DND-41 (cell line): ENCODE measurements at regions not wholly inside any gene's neighbourhood (a gene's known extent, or its start where the extent isn't known, plus 50 kb on each side); places are given as distances from the start of the nearest gene placed in this dataset.

Experiments used
- ATAC-seq: fragments of 200-7000 bp; cut with Tn5 transposase; 3 replicates; pipeline ENCODE4 v1.9.1; 2021; ENCODE audit warnings: low read depth; ENCODE audit not compliant: insufficient read depth
- DNase-seq: peaks from one replicate; pipeline ENCODE4 v3.0.0-alpha.2; 2020
- H2AFZ ChIP-seq: 2 replicates; pipeline ENCODE4 v1.6.0; 2012; ENCODE audit warnings: low read depth, low read length
- H3K27ac ChIP-seq: 2 replicates; pipeline ENCODE4 v1.5.1; 2012; ENCODE audit warnings: low read length, inconsistent platforms
- H3K27me3 ChIP-seq: fragments of 200-600 bp; sonication (generic); 2 replicates; pipeline ENCODE4 v1.6.0; 2012; ENCODE audit warnings: low read length, mild to moderate bottlenecking, inconsistent platforms; ENCODE audit not compliant: insufficient read depth, poor library complexity
- H3K36me3 ChIP-seq: 2 replicates; pipeline ENCODE4 v1.5.1; 2012; ENCODE audit warnings: low read length, inconsistent platforms; ENCODE audit not compliant: insufficient read depth
- H3K4me1 ChIP-seq: 2 replicates; pipeline ENCODE4 v1.5.1; 2012; ENCODE audit warnings: mild to moderate bottlenecking, low read length; ENCODE audit not compliant: insufficient read depth
- H3K4me2 ChIP-seq: 2 replicates; pipeline ENCODE4 v1.6.0; 2012; ENCODE audit warnings: mild to moderate bottlenecking, moderate library complexity, low read length, inconsistent platforms; ENCODE audit not compliant: insufficient read depth
- H3K4me3 ChIP-seq, 2 experiments: fragments of 200-600 bp in 1 of 2; shearing (Covaris generic) in 1 of 2; 2 replicates each; pipeline ENCODE4 v1.5.1; 2012 to 2016; ENCODE audit warnings: inconsistent platforms in 2 of 2, low read length in 2 of 2, mild to moderate bottlenecking in 2 of 2, low read depth in 1 of 2, moderate library complexity in 1 of 2
- H3K79me2 ChIP-seq: 2 replicates; pipeline ENCODE4 v1.6.0; 2012; ENCODE audit warnings: low read length, inconsistent platforms; ENCODE audit not compliant: insufficient read depth
- H3K9ac ChIP-seq: 2 replicates; pipeline ENCODE4 v1.6.0; 2012; ENCODE audit warnings: low read depth, mild to moderate bottlenecking, inconsistent platforms, low read length, moderate library complexity
- H3K9me3 ChIP-seq: 2 replicates; pipeline ENCODE4 v1.5.1; 2012; ENCODE audit warnings: low read length, moderate library complexity, mild to moderate bottlenecking, inconsistent platforms; ENCODE audit not compliant: insufficient read depth, severe bottlenecking
- H4K20me1 ChIP-seq: 2 replicates; pipeline ENCODE4 v1.6.0; 2012; ENCODE audit warnings: low read length; ENCODE audit not compliant: insufficient read depth
- EZH2 ChIP-seq: IDR thresholded peaks from 3 replicates; pipeline ENCODE4 v1.6.1; 2012; ENCODE audit warnings: borderline replicate concordance, low read depth, mild to moderate bottlenecking, moderate library complexity, low read length, inconsistent platforms; ENCODE audit not compliant: severe bottlenecking
- TF ChIP-seq, protein P1 (sequence below): IDR thresholded peaks from 2 replicates; pipeline ENCODE4 v1.5.1; 2012; ENCODE audit warnings: borderline replicate concordance, low read length, moderate library complexity, mild to moderate bottlenecking; ENCODE audit not compliant: poor library complexity, severe bottlenecking; ENCODE audit errors: extremely low read depth

DNA sequence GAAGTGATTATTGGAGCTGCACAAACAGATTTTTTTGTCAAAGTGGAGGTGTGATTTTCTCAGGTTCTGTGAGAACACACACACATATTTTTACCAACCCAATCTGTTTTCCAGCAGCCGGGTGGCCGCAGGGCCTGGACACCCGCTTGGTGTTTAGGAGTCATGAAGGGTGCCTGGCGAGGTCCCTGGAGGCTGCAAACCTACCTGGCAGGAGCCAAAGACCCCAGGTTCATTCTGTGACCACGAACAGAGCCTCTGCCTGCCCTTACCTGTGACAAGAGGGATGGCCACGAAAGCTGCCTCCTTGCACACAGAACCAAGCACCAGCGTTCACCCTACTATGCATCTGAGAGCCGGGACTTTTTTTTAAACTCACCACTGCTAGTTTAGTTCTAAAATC, 64.3 kb upstream of the ID2 start:
- H3K27me3 ChIP-seq = no peaks in the 10 kb centered on the region
- TF ChIP-seq EZH2 = no peak
- TF ChIP-seq, protein P1, sequence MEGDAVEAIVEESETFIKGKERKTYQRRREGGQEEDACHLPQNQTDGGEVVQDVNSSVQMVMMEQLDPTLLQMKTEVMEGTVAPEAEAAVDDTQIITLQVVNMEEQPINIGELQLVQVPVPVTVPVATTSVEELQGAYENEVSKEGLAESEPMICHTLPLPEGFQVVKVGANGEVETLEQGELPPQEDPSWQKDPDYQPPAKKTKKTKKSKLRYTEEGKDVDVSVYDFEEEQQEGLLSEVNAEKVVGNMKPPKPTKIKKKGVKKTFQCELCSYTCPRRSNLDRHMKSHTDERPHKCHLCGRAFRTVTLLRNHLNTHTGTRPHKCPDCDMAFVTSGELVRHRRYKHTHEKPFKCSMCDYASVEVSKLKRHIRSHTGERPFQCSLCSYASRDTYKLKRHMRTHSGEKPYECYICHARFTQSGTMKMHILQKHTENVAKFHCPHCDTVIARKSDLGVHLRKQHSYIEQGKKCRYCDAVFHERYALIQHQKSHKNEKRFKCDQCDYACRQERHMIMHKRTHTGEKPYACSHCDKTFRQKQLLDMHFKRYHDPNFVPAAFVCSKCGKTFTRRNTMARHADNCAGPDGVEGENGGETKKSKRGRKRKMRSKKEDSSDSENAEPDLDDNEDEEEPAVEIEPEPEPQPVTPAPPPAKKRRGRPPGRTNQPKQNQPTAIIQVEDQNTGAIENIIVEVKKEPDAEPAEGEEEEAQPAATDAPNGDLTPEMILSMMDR = no peak

DNA sequence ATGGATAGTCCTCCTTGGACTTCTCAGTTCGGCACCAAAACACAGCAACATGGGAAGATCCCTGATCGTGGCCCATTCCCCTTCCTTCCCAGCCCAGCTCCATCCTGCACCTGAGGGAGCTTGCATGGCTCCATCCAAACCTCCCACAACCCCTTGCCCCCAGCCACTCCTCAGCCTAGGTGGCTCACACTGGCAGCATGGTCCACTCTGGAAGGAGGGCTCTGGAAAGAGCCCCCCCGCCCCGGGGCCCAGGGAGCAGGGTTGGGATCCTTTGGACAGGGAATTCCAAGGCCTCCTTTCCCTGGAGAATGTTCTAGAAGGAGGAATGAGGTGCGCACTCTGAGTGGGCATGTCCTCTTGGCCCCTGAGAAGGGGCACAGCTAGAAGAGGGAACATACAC, 62.8 kb upstream of the ID2 start:
- DNase-seq (no peak), ATAC-seq (no peak)
- H4K20me1 ChIP-seq = no peaks in the 10 kb centered on the region
- no peak overlapping the region for H3K9ac ChIP-seq
- TF ChIP-seq, protein P1 = no peak
- no peak for TF ChIP-seq EZH2
- no peak overlapping the region for H3K4me2 ChIP-seq
- no peaks in the 10 kb centered on the region for H3K79me2 ChIP-seq
- H3K4me1 ChIP-seq = no peaks in the 10 kb centered on the region
- no peaks in the 10 kb centered on the region for H3K27me3 ChIP-seq
- no peak overlapping the region for H2AFZ ChIP-seq
- H3K9me3 ChIP-seq = no peaks in the 10 kb centered on the region
- no peak overlapping the region for H3K27ac ChIP-seq
- no peaks in the 10 kb centered on the region for H3K36me3 ChIP-seq
- H3K4me3 ChIP-seq = no peak overlapping the region

More for the DNA sequence above, 64.3 kb upstream of the ID2 start:
- H4K20me1 ChIP-seq = no peaks in the 10 kb centered on the region
- no peak overlapping the region for H3K4me2 ChIP-seq
- no peaks in the 10 kb centered on the region for H3K79me2 ChIP-seq
- no peaks in the 10 kb centered on the region for H3K4me1 ChIP-seq
- H2AFZ ChIP-seq = no peak overlapping the region
- no peak overlapping the region for H3K9ac ChIP-seq
- H3K4me3 ChIP-seq = no peak overlapping the region
- DNase-seq (no peak), ATAC-seq (no peak)
- H3K9me3 ChIP-seq = no peaks in the 10 kb centered on the region
- H3K36me3 ChIP-seq = no peaks in the 10 kb centered on the region
- H3K27ac ChIP-seq = no peak overlapping the region

DNA sequence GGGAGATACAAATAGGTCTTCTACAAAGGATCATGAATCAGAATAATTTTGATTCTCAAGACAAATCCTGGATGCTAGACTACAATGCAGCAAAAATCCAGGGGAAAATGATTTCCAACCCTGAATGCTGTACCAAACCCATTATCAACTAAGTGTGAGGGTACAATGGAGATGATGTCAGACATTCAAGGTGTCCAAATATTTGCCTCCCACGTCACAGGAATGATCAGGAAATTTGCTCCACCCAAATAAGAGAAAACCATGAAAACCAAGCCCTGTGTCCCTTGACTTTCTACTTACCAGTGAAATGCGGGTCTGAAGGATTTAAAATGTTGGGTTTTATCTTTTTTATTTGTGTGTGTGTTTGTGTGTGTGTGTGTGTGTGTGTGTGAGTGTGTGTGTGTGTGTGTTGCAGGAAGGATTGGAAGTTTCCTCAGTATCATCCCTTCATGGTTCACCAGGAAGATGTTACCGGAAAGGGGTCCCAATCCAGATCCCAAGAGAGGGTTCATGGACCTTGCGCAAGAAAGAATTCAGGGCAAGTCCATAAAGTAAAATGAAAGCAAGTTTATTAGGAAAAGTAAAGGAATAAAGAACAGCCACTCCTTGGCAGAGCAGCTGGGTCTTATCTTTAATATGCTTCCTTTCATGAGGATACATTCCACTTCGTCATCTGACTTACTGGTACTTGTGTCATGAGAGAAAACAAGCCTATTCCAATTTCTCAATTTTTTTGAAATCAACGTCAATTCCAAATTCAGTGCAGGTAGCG, 61.1 kb upstream of the ID2 start:
- no peak overlapping the region for H3K4me2 ChIP-seq
- no peak overlapping the region for H3K27ac ChIP-seq
- ATAC-seq = no peak
- no peaks in the 10 kb centered on the region for H3K9me3 ChIP-seq
- H3K36me3 ChIP-seq = no peaks in the 10 kb centered on the region
- no peaks in the 10 kb centered on the region for H3K4me1 ChIP-seq
- no peak overlapping the region for H3K4me3 ChIP-seq
- H2AFZ ChIP-seq = no peak overlapping the region
- no peaks in the 10 kb centered on the region for H3K79me2 ChIP-seq
- H3K27me3 ChIP-seq = no peaks in the 10 kb centered on the region
- H3K9ac ChIP-seq = no peak overlapping the region
- DNase-seq = no peak
- no peaks in the 10 kb centered on the region for H4K20me1 ChIP-seq
- no peak for TF ChIP-seq EZH2
- TF ChIP-seq, protein P1 = no peak
